HG02981 (cell line): ENCODE measurements at regions not wholly inside any gene's neighbourhood (a gene's known extent, or its start where the extent isn't known, plus 50 kb on each side); places are given as distances from the start of the nearest gene placed in this dataset.
"Not testable (repeated sequence)": the region's sequence is repeated elsewhere in the genome, so short reads cannot be mapped to it uniquely, and the experiment has no call there.

Source experiments
- ATAC-seq: cut with Tn5 transposase; IDR thresholded peaks from one replicate; pipeline ENCODE4 v1.9.1; 2021; ENCODE audit warnings: mild to moderate bottlenecking, moderate library complexity; ENCODE audit not compliant: unreplicated experiment

DNA sequence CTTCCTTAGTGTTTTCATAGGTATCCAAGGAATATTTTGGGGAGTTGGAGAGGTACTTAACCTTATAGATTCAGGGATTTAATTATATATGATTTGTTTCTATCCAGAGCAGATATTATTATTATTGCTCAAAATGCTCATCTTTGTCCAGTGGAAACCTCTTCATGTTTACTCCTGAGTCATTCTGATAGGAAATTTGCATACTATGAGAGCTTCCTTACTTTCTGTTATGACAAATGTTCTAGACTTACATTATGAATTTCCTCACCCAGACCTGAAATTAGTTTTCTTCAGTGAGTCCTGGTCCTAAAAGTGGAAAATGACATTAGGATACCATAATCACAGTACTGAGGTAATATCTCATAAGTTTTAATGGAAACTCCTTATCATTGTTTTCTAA lies 57.5 kb upstream of the PLPPR5 start:
- ATAC-seq = peak; percentile 81

DNA sequence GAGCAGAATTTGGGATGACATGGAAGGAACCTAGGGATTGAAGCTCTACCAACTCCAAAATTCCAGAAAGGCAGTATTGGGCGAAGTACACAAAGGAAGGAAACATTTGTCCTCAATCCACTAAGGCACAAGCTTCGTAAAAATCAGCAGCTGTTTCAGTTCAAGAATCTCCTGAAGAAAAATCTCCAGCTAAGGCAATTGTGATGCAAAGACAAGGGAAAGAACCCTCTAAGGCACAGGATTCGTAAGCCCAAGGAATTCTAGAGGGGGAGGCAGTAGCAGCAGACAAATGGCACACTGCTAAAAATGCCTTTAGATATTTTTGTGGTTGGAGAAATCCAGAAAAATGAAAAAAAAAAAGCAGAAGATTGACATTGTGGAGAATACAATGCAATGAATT lies 64.5 kb upstream of the PLPPR5 start:
- ATAC-seq = no peak

DNA sequence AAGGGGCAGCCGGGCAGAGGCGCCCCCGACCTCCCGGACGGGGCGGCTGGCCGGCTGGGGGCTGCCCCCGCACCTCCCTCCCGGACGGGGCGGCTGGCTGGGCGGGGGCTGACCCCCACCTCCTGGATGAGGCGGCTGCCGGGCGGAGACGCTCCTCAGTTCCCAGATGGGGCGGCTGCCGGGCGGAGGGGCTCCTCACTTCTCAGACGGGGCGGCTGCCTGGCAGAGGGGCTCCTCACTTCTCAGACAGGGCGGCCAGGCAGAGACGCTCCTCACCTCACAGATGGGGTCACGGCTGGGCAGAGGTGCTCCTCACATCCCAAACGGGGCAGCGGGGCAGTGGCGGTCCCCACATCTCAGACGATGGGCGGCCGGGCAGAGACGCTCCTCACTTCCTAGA lies 73.9 kb upstream of the PLPPR5 start:
- not testable (repeated sequence) for ATAC-seq

- ATAC-seq = no peak
These were observed 77.7 kb upstream of the PLPPR5 start for GRCh38 chr1:99082366-99082765.

- ATAC-seq = no peak
These were observed 78.7 kb upstream of the PLPPR5 start for GRCh38 chr1:99083338-99083737.

- peak; percentile 88 for ATAC-seq
These were observed 79.9 kb upstream of the PLPPR5 start for GRCh38 chr1:99084562-99084961.

DNA sequence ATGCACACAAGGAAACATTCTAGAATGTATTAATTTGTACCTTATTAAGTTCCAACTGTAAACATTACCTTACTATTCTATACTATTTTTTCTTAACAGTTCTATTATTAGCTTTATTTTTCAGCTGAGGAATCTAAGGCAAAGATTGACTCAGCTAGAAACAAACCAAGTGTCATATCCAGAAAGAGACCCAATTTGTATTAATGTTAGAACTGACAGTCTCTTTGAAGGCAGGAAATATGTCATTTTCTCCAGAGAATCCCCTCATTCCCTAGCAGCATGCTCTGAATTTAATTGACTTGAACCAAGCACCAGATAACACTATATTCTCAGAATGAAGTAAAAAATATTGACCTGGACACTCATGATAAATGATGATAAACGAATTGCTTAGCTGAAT lies 81.4 kb upstream of the PLPPR5 start:
- no peak for ATAC-seq

GRCh38 chr1:99098589-99098988 lies 93.9 kb upstream of the PLPPR5 start:
- no peak for ATAC-seq

DNA sequence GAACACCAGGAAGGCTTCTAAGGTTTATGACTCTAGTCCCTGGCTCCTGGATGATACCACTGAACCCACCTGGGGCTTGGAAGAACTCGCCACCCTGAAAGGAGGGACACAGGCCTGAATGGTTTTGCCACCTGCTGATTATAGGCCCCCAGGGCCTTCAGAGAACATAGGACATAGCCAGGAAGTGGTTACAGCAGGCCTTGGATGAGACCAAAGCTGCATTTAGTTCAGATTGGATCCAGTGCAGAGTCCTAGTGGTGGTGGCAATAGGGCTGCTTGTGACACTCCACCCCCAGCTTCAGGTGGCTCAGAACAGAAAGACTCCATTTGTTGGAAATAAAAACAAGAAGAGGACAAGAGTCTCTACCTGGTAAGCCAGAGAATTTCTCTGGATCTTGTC lies 101.6 kb upstream of the PLPPR5 start:
- ATAC-seq = no peak

GRCh38 chr1:99107680-99108079 lies 103.0 kb upstream of the PLPPR5 start:
- no peak for ATAC-seq

- ATAC-seq = no peak
These were observed 105.7 kb upstream of the PLPPR5 start for GRCh38 chr1:99110140-99111041.

DNA sequence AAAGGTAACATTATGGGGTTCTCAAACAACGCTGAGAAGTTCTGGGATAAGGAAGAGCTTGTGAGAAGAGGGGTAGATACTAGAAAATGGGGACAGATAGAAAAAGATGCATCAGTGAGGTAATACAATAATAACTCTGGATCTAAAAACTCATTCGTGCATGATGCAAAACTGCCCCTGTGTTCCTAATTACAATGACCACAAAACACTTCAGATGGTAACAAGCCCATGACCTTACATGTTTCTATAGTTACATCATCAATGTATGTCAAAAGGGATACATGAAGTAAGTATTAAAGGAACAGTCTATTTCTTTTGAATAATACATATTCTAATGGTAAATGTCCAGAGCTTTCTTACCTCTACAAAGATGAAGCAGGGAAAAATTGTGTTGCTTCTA lies 110.6 kb upstream of the PLPPR5 start:
- ATAC-seq = no peak

- no peak for ATAC-seq
These were observed 114.5 kb upstream of the PLPPR5 start for GRCh38 chr1:99119188-99119587.

- ATAC-seq = no peak
These were observed 117.4 kb upstream of the PLPPR5 start for GRCh38 chr1:99122039-99122438.

DNA sequence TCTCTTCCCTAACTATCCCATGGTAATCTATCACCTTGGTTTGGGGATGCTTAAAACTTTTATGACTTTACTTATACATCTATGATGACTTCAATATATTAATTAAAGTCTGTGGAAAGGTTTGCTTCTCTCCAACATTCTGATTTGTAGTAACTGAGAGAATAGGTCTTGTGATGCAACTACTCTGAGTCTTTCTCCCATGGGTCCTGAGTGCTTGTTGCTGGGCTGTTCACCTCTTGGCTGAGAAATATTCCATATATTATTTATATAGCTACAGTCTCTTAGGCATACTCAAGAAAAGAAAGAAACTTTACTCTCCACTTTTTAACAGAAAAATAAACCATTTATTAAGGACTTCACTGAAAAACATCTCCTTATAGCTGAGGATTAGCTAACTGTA lies 119.3 kb upstream of the PLPPR5 start:
- no peak for ATAC-seq

DNA sequence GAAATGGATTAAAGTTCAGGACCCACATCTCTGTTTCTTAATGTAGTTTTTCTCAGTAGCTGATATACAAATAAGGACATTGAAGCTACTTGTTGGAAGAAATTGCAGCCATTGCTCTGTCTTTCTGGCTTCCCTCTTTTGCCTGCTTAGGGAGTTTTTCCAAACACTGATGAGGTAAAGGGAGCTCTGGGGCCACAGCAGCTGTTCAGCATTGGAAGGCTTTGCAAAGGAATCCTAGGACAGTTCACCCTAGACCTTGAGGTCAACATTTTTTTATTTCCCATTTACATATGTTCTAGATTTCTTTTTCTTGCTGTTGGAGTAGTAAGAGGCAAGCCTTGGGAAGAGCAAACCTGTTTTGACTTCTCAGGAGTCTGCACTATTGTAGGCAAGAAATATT lies 126.9 kb upstream of the PLPPR5 start:
- no peak for ATAC-seq

GRCh38 chr1:99133756-99134500 lies 129.3 kb upstream of the PLPPR5 start:
- ATAC-seq = no peak

- ATAC-seq = no peak
These were observed 126.6 kb upstream of the PLPPR4 start for GRCh38 chr1:99137554-99138206.

DNA sequence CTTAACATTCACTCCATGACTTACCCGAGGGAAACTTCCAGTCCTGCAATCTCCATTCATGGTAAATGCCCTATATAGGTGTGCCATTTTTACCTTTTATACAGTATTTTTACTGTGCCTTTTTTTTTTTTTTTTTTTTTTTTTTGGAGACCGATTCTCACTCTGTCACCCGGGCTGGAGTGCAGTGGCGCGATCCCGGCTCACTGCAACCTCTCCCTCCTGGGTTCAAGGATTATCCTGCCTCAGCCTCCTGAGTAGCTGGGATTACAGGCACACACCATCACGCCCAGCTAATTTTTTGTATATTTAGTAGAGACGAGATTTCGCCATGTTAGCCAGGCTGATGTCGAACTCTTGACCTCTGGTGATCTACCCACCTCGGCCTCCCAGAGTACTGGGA lies 124.4 kb upstream of the PLPPR4 start:
- no peak for ATAC-seq

GRCh38 chr1:99146129-99146848 lies 118.0 kb upstream of the PLPPR4 start:
- ATAC-seq = no peak

DNA sequence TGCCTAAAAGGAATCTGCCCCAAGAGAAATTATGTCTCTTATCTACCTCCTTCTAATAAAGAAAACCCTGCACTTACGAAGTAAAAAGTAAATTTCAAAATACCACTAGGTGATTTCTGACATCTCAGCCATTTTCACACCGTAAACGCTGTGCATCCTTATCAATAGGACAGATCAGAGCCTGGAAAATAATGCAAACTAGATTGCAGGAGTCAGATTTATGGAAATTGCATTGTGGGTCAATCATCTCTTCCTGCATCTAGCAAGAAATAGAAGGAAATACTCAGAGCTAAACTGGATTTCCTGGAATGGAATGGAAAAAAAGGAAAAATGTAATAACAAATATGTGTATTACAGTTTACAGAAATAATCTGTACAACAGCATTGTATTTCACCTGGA lies 114.3 kb upstream of the PLPPR4 start:
- no peak for ATAC-seq
